ENCODE measurements at regions not wholly inside any gene's neighbourhood (a gene's known extent, or its start where the extent isn't known, plus 50 kb on each side); places are given as distances from the start of the nearest gene placed in this dataset.
"Not testable (repeated sequence)": the region's sequence is repeated elsewhere in the genome, so short reads cannot be mapped to it uniquely, and the experiment has no call there.

DNA sequence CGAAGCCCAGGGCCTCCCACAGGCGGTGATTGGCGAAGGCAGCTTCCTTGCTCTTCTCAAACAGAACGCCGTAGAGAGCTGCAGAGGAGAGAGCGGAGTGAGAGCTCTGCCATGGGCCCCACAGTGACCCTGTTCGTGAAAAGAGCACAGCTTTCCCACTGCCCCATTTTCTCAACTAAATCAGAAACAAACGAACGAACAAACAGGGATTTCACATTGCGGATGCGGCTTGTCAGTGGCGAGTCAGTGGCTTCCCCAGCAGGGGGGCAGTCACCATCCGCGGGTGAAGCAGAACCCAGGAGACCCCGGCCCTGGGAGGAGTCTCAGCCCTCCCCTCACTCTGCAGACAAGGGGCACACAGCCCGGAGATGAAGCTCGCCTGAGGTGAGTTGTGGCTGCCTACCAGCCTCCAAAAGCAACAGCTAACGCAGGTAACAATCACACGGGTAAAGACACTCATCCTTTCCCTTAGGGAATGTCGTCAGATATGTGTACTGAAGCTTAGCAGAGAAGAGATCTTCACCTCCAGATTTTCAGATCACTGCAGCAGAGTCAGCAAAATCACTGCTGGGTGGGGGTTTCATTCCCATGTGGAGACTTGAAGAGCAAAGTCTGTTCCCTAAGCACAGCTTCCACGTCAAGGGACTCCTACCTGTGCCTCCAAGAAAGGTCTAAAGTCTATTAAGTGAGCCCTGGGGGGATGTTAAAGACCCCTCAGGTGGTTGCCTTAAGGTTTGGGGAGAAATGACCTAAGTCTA, 51.2 kb upstream of the GPR31 start:
- Histone ChIP-seq H3K27me3 (ENCODE audit: control insufficient read depth, insufficient read depth, low read length) (no peaks in the 10 kb centered on the region), H3K9ac (ENCODE audit: low read length) (no peak overlapping the region), H3K4me1 (ENCODE audit: control insufficient read depth, low read depth, low read length) (no peaks in the 10 kb centered on the region), H3K27ac (ENCODE audit: low read length) (no peak overlapping the region), H3K36me3 (ENCODE audit: control insufficient read depth, low read depth, low read length) (no peaks in the 10 kb centered on the region), H3K4me3 (ENCODE audit: low read length) (no peak overlapping the region), H3K9me3 (ENCODE audit: control insufficient read depth, low read depth, low read length) (no peaks in the 10 kb centered on the region)

DNA sequence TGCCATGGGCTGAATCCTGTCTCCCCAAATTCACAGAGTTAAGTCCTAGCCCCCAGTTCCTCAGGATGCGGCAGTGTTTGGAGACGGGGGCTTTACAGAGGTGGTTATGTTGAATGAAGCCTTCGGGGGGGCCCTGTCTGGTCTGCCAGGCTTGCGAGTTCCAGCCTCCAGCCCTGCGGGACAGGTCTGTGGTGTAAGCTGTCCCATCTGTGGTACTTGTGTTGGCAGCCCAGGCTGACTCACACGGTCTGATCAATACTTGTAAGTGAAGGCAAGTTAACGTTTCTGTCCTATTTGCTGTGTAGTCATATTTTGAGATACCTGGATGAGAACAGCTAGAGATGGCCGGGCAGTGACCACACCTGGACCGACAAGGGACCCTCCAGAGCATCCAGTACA, 51.8 kb upstream of the GPR31 start:
- Histone ChIP-seq H3K4me1 (ENCODE audit: control insufficient read depth, low read depth, low read length) (no peaks in the 10 kb centered on the region), H3K4me3 (ENCODE audit: low read length) (no peak overlapping the region), H3K36me3 (ENCODE audit: control insufficient read depth, low read depth, low read length) (no peaks in the 10 kb centered on the region), H3K9ac (ENCODE audit: low read length) (no peak overlapping the region), H3K27me3 (ENCODE audit: control insufficient read depth, insufficient read depth, low read length) (no peaks in the 10 kb centered on the region), H3K27ac (ENCODE audit: low read length) (no peak overlapping the region), H3K9me3 (ENCODE audit: control insufficient read depth, low read depth, low read length) (no peaks in the 10 kb centered on the region)

DNA sequence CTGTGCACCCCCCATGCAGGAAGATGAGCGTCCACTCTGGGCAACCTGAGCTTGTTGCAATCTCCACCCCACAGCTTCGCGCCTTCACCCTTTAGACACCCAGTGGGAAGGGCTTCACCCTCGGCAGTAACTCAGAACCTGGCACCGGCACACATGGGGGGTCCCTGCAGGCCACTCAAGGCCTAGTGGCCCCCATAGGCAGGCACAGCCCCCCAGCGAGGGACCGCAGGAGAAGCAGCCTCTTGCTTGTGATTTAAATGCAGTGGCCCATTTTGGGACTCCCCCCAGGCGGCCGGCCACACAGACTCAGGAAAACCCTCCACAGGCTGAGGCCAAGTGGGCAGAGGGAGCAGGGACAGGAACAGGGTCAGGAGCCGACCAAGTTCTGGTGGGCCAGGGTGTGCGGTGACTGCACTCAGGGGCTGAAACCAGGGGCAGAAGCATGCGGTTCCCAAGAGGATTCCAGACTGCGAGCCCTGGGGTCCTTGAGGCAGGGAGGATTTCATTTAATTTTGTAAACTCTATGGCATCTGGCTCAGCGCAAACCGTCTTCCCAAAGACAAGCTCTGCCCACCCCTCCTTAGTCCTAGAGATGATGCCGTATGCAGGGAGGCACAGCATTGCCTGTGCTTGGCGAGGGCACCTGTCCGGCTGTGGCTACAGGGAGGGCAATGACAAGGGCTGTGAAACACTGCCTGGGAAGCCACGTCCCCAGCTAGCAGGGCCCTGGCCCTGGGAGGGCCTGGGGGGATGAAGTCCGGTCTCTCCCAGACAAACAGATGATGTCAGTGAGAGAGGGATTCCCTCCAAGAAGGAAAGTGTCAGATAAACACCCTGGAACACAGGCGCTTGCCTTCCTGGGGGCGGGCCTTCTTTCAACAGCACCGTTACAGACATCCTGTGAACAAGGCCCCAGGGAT, 52.9 kb upstream of the GPR31 start:
- no peak overlapping the region for H3K27ac ChIP-seq (ENCODE audit: low read length)
- H3K4me1 ChIP-seq (ENCODE audit: control insufficient read depth, low read depth, low read length) = no peaks in the 10 kb centered on the region
- no peaks in the 10 kb centered on the region for H3K36me3 ChIP-seq (ENCODE audit: control insufficient read depth, low read depth, low read length)
- H3K9me3 ChIP-seq (ENCODE audit: control insufficient read depth, low read depth, low read length) = no peaks in the 10 kb centered on the region
- H3K9ac ChIP-seq (ENCODE audit: low read length) = no peak overlapping the region
- no peaks in the 10 kb centered on the region for H3K27me3 ChIP-seq (ENCODE audit: control insufficient read depth, insufficient read depth, low read length)
- H3K4me3 ChIP-seq (ENCODE audit: low read length) = no peak overlapping the region

DNA sequence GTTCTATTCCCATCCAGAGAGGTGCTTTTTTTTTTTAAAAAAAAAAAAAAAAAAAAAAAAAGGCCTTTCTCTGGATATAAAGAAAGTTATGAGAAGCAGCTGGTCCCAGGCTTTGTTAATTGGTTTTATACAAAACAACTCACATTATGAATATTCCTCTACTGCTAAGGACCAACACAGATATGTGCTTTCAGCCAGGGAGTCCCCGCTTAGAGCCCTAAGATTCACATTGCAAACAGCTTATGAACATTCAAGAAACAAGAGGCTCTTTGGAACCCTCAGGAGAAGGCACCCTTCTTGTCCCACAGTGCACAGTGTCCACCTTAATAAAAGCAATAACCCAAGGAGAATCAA, 53.5 kb upstream of the GPR31 start:
- Histone ChIP-seq H3K4me1 (ENCODE audit: control insufficient read depth, low read depth, low read length) (no peaks in the 10 kb centered on the region), H3K36me3 (ENCODE audit: control insufficient read depth, low read depth, low read length) (no peaks in the 10 kb centered on the region), H3K9me3 (ENCODE audit: control insufficient read depth, low read depth, low read length) (no peaks in the 10 kb centered on the region), H3K9ac (ENCODE audit: low read length) (no peak overlapping the region), H3K27ac (ENCODE audit: low read length) (no peak overlapping the region), H3K4me3 (ENCODE audit: low read length) (no peak overlapping the region), H3K27me3 (ENCODE audit: control insufficient read depth, insufficient read depth, low read length) (no peaks in the 10 kb centered on the region)

GRCh38 chr6:167211881-167212712, 54.3 kb upstream of the GPR31 start:
- Histone ChIP-seq H3K4me1 (ENCODE audit: control insufficient read depth, low read depth, low read length) (no peaks in the 10 kb centered on the region), H3K9ac (ENCODE audit: low read length) (no peak overlapping the region), H3K36me3 (ENCODE audit: control insufficient read depth, low read depth, low read length) (no peaks in the 10 kb centered on the region), H3K27ac (ENCODE audit: low read length) (no peak overlapping the region), H3K9me3 (ENCODE audit: control insufficient read depth, low read depth, low read length) (no peaks in the 10 kb centered on the region), H3K27me3 (ENCODE audit: control insufficient read depth, insufficient read depth, low read length) (no peaks in the 10 kb centered on the region), H3K4me3 (ENCODE audit: low read length) (no peak overlapping the region)

GRCh38 chr6:167212713-167213005, 54.9 kb upstream of the GPR31 start:
- Histone ChIP-seq H3K4me3 (ENCODE audit: low read length) (no peak overlapping the region), H3K27me3 (ENCODE audit: control insufficient read depth, insufficient read depth, low read length) (no peaks in the 10 kb centered on the region), H3K36me3 (ENCODE audit: control insufficient read depth, low read depth, low read length) (no peaks in the 10 kb centered on the region), H3K4me1 (ENCODE audit: control insufficient read depth, low read depth, low read length) (no peaks in the 10 kb centered on the region), H3K27ac (ENCODE audit: low read length) (no peak overlapping the region), H3K9me3 (ENCODE audit: control insufficient read depth, low read depth, low read length) (no peaks in the 10 kb centered on the region), H3K9ac (ENCODE audit: low read length) (no peak overlapping the region)

DNA sequence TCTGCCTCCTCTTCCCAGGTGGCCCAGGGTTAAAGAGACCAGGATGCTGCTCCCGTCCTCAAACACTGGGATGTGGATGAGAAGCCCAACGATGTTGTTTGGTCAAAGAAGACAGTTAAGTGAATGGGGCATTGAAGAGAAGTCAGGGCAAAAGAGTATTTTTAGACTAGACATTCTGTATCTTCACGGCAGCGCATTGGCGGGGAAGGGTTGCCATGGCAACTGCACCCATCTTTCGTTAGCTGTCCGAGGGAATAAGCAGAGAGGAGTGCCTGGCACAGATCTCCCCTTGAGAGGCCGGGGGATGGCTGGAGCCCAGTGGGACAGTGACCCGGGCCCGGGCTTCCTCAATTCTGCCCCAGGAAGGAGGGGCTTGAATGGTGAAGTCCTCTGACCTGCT, 56.4 kb upstream of the GPR31 start:
- Histone ChIP-seq H3K9me3 (ENCODE audit: control insufficient read depth, low read depth, low read length) (no peaks in the 10 kb centered on the region), H3K27me3 (ENCODE audit: control insufficient read depth, insufficient read depth, low read length) (peaks cover 3% of the 10 kb centered on the region), H3K9ac (ENCODE audit: low read length) (no peak overlapping the region), H3K4me1 (ENCODE audit: control insufficient read depth, low read depth, low read length) (no peaks in the 10 kb centered on the region), H3K36me3 (ENCODE audit: control insufficient read depth, low read depth, low read length) (no peaks in the 10 kb centered on the region), H3K4me3 (ENCODE audit: low read length) (no peak overlapping the region), H3K27ac (ENCODE audit: low read length) (no peak overlapping the region)

GRCh38 chr6:167215429-167216250, 57.9 kb upstream of the GPR31 start:
- H3K27ac ChIP-seq (ENCODE audit: low read length) = not testable (repeated sequence)

DNA sequence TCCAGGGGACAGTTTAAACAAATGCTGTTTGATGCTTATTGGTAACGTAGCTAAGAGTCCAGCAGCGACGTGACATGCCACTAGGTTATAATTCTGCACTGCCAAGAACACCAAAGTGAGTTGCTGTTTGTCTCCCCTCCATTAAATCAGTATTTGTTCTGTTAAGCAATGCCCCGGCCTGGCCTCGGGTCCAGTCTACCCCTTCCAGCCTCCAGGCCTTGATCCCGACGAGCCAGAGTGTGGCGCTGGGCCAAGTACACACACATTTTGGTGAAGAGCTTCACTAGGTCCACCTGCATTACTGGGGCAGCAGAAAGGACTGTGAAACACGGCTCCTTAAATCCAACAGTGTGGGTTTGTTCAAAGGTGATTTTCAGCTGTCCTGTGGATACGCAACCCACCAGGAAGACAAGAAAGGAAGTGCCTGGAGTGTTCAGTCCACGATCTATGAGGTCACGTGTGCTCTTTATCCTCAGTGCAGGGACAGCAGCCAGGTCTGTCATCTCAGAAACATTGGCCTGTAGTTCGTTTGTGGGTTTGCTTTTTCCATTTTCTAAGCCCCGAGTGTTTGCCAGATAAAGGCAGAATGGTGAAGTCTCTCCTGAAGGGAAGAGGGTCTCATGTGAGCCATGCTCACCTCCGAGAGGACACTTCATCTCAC, 58.7 kb upstream of the GPR31 start:
- not testable (repeated sequence) for H3K9me3 ChIP-seq (ENCODE audit: control insufficient read depth, low read depth, low read length); H3K9ac ChIP-seq (ENCODE audit: low read length); H3K27me3 ChIP-seq (ENCODE audit: control insufficient read depth, insufficient read depth, low read length); H3K27ac ChIP-seq (ENCODE audit: low read length); H3K36me3 ChIP-seq (ENCODE audit: control insufficient read depth, low read depth, low read length); H3K4me3 ChIP-seq (ENCODE audit: low read length); H3K4me1 ChIP-seq (ENCODE audit: control insufficient read depth, low read depth, low read length)

More at GRCh38 chr6:167215429-167216250, 57.9 kb upstream of the GPR31 start:
- not testable (repeated sequence) for H3K4me3 ChIP-seq (ENCODE audit: low read length); H3K9ac ChIP-seq (ENCODE audit: low read length); H3K27me3 ChIP-seq (ENCODE audit: control insufficient read depth, insufficient read depth, low read length); H3K4me1 ChIP-seq (ENCODE audit: control insufficient read depth, low read depth, low read length); H3K36me3 ChIP-seq (ENCODE audit: control insufficient read depth, low read depth, low read length); H3K9me3 ChIP-seq (ENCODE audit: control insufficient read depth, low read depth, low read length)

DNA sequence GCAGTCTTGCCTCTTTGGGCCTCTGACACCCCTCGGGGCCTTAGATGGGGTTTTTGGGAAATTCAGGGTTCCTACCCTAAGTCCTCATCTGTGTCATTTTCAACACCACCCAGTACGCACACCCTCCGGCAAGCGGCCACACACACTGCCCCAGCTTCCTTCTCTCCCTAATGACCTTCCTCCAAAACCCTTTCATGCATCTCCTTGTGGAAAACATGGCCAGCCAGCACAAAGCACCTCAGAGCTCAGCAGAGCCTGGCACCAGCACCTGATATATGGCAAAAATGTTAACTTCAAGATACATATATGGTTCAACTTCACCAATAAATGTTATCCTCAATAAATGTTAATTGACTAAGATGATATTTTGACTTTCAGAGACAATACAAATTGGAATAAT, 59.3 kb upstream of the GPR31 start:
- not testable (repeated sequence) for H3K36me3 ChIP-seq (ENCODE audit: control insufficient read depth, low read depth, low read length); H3K9ac ChIP-seq (ENCODE audit: low read length); H3K4me3 ChIP-seq (ENCODE audit: low read length); H3K4me1 ChIP-seq (ENCODE audit: control insufficient read depth, low read depth, low read length); H3K27ac ChIP-seq (ENCODE audit: low read length); H3K9me3 ChIP-seq (ENCODE audit: control insufficient read depth, low read depth, low read length); H3K27me3 ChIP-seq (ENCODE audit: control insufficient read depth, insufficient read depth, low read length)

Measured in iPS-18a (cell line).